HCT116 (cell line): ENCODE measurements at regions not wholly inside any gene's neighbourhood (a gene's known extent, or its start where the extent isn't known, plus 50 kb on each side); places are given as distances from the start of the nearest gene placed in this dataset.

Source experiments
- CTCF ChIP-seq, 3 experiments: fragments of 200-600 bp in 1 of 3; sonication (generic) in 1 of 3; IDR thresholded peaks in 2 of 3; conservative IDR thresholded peaks in 1 of 3; 2 replicates each; pipeline ENCODE4 v1.5.1; 2012 to 2017; ENCODE audit warnings: low read depth in 2 of 3, low read length in 2 of 3, antibody characterized with exemption in 1 of 3, borderline replicate concordance in 1 of 3, control low read depth in 1 of 3, mild to moderate bottlenecking in 1 of 3, mixed read lengths in 1 of 3, mixed run types in 1 of 3, moderate library complexity in 1 of 3; ENCODE audit not compliant: insufficient read depth in 1 of 3
- EZH2 ChIP-seq: fragments of 200-600 bp; sonication (generic); IDR thresholded peaks from 2 replicates; pipeline ENCODE4 v1.6.1; 2017; ENCODE audit warnings: antibody characterized with exemption, mixed run types
- POLR2A ChIP-seq: IDR thresholded peaks from 2 replicates; pipeline ENCODE4 v1.7.0; 2011; ENCODE audit warnings: borderline replicate concordance; ENCODE audit not compliant: insufficient read depth, insufficient read length; ENCODE audit errors: extremely low read depth
- REST ChIP-seq: IDR thresholded peaks from 2 replicates; pipeline ENCODE4 v1.6.1; 2012; ENCODE audit warnings: low read depth
- SIN3A ChIP-seq: IDR thresholded peaks from 2 replicates; pipeline ENCODE4 v1.6.1; 2012; ENCODE audit warnings: low read depth
- YY1 ChIP-seq: IDR thresholded peaks from 2 replicates; pipeline ENCODE4 v1.6.1; 2011; ENCODE audit warnings: low read length, low read depth, moderate library complexity, mild to moderate bottlenecking; ENCODE audit not compliant: insufficient replicate concordance; ENCODE audit errors: extremely low read depth
- ZBTB33 ChIP-seq: IDR thresholded peaks from 2 replicates; pipeline ENCODE4 v1.6.1; 2011; ENCODE audit warnings: mild to moderate bottlenecking, low read length, moderate library complexity; ENCODE audit not compliant: insufficient replicate concordance; ENCODE audit errors: extremely low read depth

- TF ChIP-seq CTCF (IDR thresholded peaks at IDR 0.05 in 2 of 3, conservative IDR thresholded peaks at IDR 0.05 in 1 of 3; ENCODE audit: borderline replicate concordance in 1 of 3, insufficient read depth in 1 of 3, low read depth in 2 of 3, low read length in 2 of 3): no peak
- no peak for TF ChIP-seq REST
- TF ChIP-seq ZBTB33: no peak
- no peak for TF ChIP-seq YY1
- no peak for TF ChIP-seq SIN3A
- TF ChIP-seq POLR2A: no peak
- no peak for TF ChIP-seq EZH2
These were observed 103.1 kb upstream of the DGKB start for GRCh38 chr7:15005672-15006071.
